Mesothelial cell of epicardium (in vitro differentiated cells): ENCODE measurements at regions not wholly inside any gene's neighbourhood (a gene's known extent, or its start where the extent isn't known, plus 50 kb on each side); places are given as distances from the start of the nearest gene placed in this dataset.

Experiments used
- DNase-seq, 2 experiments: peaks; one replicate each; pipeline ENCODE4 v3.0.0; 2021; ENCODE audit warnings: low spot score in 2 of 2; ENCODE audit not compliant: unreplicated experiment in 2 of 2
- H3K27ac Mint-ChIP-seq: 2 replicates; pipeline ENCODE4 v1.8.0; 2021; ENCODE audit warnings: mixed read lengths
- H3K27me3 Mint-ChIP-seq: 2 replicates; pipeline ENCODE4 v1.8.0; 2021; ENCODE audit warnings: low read depth, mixed read lengths
- H3K36me3 Mint-ChIP-seq: 2 replicates; pipeline ENCODE4 v1.8.0; 2021; ENCODE audit warnings: mixed read lengths
- H3K4me1 Mint-ChIP-seq: 2 replicates; pipeline ENCODE4 v1.8.0; 2021; ENCODE audit warnings: mixed read lengths
- H3K4me3 Mint-ChIP-seq: 2 replicates; pipeline ENCODE4 v1.8.0; 2021; ENCODE audit warnings: mild to moderate bottlenecking, moderate library complexity, mixed read lengths
- H3K9me3 Mint-ChIP-seq: 2 replicates; pipeline ENCODE4 v1.8.0; 2021; ENCODE audit warnings: mixed read lengths
- TF ChIP-seq, protein P1 (sequence below): fragments of 200-600 bp; sonication (generic); IDR thresholded peaks from one replicate; pipeline ENCODE4 v1.5.0; 2021; ENCODE audit warnings: antibody characterized with exemption; ENCODE audit not compliant: unreplicated experiment

DNA sequence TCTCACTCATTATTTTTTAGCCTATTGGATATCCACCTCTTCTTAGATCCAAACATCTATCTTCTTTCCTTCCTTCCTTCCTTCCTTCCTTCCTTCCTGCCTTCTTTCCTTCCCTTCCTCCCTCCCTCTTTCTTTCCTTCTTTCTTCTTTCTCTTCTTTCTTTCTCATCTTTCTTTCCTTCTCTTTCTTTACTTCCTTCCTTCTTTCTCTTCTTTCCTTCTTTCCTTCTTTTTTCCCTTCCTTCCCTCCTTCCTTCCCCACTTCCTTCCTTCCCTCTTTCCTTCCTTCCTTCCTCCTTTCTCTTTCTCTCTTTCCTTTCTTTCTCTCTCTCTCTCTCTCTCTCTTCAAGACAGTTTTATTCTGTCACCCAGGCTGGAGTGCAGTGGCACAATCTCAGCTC, 1239.8 kb downstream of the PCDH7 start:
- Mint-ChIP-seq H3K27me3 (no peaks in the 10 kb centered on the region), H3K9me3 (peaks cover 15% of the 10 kb centered on the region), H3K4me3 (no peak overlapping the region), H3K4me1 (peaks cover 6% of the 10 kb centered on the region), H3K36me3 (no peaks in the 10 kb centered on the region), H3K27ac (no peak overlapping the region)
- no peak for DNase-seq
- TF ChIP-seq, protein P1, sequence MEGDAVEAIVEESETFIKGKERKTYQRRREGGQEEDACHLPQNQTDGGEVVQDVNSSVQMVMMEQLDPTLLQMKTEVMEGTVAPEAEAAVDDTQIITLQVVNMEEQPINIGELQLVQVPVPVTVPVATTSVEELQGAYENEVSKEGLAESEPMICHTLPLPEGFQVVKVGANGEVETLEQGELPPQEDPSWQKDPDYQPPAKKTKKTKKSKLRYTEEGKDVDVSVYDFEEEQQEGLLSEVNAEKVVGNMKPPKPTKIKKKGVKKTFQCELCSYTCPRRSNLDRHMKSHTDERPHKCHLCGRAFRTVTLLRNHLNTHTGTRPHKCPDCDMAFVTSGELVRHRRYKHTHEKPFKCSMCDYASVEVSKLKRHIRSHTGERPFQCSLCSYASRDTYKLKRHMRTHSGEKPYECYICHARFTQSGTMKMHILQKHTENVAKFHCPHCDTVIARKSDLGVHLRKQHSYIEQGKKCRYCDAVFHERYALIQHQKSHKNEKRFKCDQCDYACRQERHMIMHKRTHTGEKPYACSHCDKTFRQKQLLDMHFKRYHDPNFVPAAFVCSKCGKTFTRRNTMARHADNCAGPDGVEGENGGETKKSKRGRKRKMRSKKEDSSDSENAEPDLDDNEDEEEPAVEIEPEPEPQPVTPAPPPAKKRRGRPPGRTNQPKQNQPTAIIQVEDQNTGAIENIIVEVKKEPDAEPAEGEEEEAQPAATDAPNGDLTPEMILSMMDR, result no peak

- H3K27ac Mint-ChIP-seq, result no peak overlapping the region
- no peaks in the 10 kb centered on the region for H3K27me3 Mint-ChIP-seq
- no peaks in the 10 kb centered on the region for H3K36me3 Mint-ChIP-seq
- H3K9me3 Mint-ChIP-seq, result peaks cover 4% of the 10 kb centered on the region
- no peak for DNase-seq
- no peak overlapping the region for H3K4me3 Mint-ChIP-seq
- peaks cover 6% of the 10 kb centered on the region for H3K4me1 Mint-ChIP-seq
- TF ChIP-seq, protein P1, result no peak
Observed at GRCh38 chr4:31964685-31965084, 1244.5 kb downstream of the PCDH7 start.

- Mint-ChIP-seq H3K9me3 (no peaks in the 10 kb centered on the region), H3K4me1 (no peaks in the 10 kb centered on the region), H3K27me3 (no peaks in the 10 kb centered on the region), H3K4me3 (no peak overlapping the region), H3K36me3 (no peaks in the 10 kb centered on the region), H3K27ac (no peak overlapping the region)
- no peak for DNase-seq
- TF ChIP-seq, protein P1, result no peak
Observed at GRCh38 chr4:31968842-31969241, 1248.7 kb downstream of the PCDH7 start.

DNA sequence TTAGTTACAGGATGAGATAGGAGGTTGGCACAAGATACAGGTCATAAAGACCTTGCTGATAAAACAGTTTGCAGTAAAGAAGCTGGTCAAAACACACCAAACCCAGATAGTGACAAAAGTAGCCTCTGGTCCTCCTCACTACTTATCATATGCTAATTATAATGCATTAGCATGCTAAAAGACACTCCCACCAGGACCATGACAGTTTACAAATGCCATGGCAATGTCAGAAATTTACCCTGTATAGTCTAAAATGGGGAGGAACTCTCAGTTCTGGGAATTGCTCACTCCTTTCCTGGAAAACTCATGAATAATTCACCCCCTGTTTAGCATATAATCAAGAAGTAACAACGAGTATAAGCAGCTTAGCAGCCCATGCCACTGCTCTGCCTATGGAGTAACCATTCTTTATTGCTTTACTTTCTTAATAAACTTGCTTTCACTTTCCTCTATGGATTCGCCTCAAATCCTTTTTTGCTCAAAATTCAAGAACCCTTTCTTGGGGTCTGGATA, 1254.4 kb downstream of the PCDH7 start:
- no peak overlapping the region for H3K27ac Mint-ChIP-seq
- no peak overlapping the region for H3K4me3 Mint-ChIP-seq
- H3K36me3 Mint-ChIP-seq, result peaks cover 2% of the 10 kb centered on the region
- peaks cover 15% of the 10 kb centered on the region for H3K9me3 Mint-ChIP-seq
- no peaks in the 10 kb centered on the region for H3K4me1 Mint-ChIP-seq
- DNase-seq, result no peak
- TF ChIP-seq, protein P1, result no peak
- no peaks in the 10 kb centered on the region for H3K27me3 Mint-ChIP-seq

GRCh38 chr4:31979988-31980387, 1259.8 kb downstream of the PCDH7 start:
- Mint-ChIP-seq H3K4me1 (peaks cover 13% of the 10 kb centered on the region), H3K27ac (no peak overlapping the region), H3K27me3 (no peaks in the 10 kb centered on the region), H3K36me3 (peaks cover 2% of the 10 kb centered on the region), H3K9me3 (peaks cover 26% of the 10 kb centered on the region), H3K4me3 (no peak overlapping the region)
- TF ChIP-seq, protein P1, result no peak
- DNase-seq, result no peak

GRCh38 chr4:31983246-31983645, 1263.1 kb downstream of the PCDH7 start:
- Mint-ChIP-seq H3K36me3 (peaks cover 2% of the 10 kb centered on the region), H3K4me1 (peaks cover 13% of the 10 kb centered on the region), H3K27ac (no peak overlapping the region), H3K9me3 (peaks cover 28% of the 10 kb centered on the region), H3K4me3 (no peak overlapping the region), H3K27me3 (no peaks in the 10 kb centered on the region)
- no peak for DNase-seq
- TF ChIP-seq, protein P1, result no peak
